ENCODE measurements at regions not wholly inside any gene's neighbourhood (a gene's known extent, or its start where the extent isn't known, plus 50 kb on each side); places are given as distances from the start of the nearest gene placed in this dataset.
A peak's percentile ranks its signal among the peaks of the same experiment; 100 is the strongest.

DNA sequence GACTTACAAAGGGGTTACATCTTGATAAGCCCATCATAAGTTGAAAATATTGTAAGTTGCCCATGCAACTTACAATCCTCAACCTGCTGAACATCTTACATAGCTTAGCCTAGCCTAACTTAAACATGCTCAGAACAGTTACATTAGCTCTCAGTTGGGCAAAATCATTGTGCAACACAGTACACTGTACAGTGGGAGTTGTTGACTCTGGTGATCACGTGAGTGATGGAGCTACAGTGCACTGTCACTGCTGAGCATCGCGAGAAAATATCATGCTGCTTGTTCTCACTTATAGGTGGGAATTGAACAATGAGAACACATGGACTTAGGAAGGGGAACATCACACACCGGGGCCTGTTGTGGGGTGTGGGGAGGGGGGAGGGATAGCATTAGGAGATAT lies 214.9 kb upstream of the ZMIZ1 start:
- DNase-seq, result no peak

DNA sequence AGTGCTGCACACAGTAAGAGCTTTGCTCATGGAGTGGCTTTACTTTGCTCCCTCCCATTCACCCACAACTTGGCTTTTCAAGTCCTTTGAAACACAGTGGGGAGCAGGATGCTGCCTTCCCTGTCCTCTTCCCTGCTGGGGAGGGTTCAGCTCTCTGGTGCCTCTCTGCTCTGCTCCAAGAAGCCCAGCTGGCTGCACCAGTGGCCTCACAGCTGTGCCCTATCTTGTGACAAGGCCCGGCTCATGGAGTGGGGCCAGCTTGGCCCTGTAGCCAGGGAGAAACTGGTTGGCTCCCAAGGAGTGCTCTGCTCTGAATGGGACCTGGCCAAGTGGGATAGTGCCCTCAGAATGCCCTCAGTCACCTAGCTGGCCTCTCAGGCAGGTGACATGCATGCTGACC lies 212.3 kb upstream of the ZMIZ1 start:
- DNase-seq, result no peak

DNA sequence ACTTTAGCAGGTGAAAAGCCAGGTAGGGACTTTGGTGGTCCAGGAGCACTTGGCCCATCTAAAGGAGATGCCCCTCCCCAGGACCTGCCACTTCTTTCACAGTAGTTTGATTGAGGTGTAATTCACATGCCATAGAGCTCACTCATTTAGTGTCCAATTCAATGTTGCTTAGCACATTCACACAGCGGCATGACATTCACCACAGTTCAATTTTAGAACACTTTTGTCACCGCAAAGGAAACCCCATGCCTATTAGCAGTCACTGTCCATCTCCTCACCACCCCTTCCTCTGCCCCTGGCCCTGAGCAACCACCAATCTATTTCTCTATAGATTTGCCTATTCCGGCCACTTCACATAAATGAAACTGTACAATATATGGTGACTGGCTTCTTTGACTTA lies 211.6 kb upstream of the ZMIZ1 start:
- no peak for DNase-seq

DNA sequence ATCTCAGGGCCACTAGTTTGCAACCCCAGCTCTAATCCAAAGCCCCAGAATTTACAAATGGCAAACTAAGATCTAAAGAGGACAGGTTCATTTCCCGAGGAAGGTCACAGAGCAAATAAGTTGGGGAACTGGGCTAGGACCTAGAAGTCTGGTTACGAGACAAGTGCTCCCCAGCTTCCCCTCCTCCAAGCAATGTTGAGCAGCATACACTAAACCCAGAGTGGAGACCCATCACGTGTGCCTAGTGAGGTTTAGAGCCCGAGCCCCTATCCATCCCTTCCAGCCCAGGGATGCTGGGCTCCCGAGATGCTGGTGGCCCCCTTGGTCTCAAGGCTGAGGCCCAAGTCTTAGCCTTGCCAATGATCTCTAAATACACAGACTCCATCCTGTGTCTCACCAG lies 209.5 kb upstream of the ZMIZ1 start:
- no peak for DNase-seq

DNA sequence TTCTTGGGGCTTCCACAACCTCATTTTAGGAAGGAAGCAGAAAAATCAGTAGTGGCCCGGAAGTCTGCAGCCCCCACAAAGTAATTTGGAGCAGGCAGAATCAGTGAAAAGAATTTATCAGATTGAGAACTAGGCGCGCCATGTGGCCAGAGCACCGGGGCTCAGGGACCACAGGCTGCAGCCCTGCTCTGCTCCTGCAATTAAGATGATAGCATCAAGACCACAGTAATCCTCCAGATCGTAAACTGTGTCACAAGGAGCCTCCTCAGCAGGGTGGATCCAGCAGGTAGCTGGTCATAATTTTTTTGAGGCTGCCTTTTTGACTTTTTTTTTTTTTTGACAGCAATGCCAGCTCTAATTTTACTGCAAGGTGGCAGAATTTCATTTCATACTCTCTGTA lies 209.0 kb upstream of the ZMIZ1 start:
- no peak for DNase-seq

DNA sequence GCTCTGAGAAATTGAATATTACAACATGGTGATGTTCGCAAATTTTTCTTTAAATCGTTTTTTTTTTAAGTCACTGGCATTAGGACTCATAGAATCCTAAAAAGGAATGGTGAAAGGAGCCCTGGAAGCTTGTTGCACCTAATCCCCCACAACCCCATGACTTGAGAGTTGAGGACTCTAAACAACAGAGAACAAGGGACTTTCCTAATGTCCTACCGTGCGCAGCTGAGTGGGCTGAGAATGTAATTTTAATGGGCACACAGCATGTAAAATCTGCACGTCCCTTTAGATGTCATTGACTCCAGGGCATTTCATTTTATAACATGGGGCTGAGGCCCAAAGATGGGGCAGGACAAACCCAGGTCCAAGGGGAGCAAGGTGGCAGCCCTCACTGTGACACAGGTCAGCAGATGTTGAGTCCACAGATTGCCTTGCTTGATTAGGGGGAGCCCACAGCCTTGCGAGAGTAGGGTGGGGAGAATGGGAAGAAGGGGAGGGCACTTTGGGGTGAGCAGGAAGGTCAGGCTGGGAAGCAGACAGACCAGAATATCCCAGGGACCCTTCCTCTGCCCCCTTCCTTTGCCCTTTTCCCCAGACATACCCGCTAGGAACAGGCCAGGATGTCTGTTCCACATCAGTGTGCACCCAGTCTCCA lies 208.4 kb upstream of the ZMIZ1 start:
- no peak for DNase-seq

DNA sequence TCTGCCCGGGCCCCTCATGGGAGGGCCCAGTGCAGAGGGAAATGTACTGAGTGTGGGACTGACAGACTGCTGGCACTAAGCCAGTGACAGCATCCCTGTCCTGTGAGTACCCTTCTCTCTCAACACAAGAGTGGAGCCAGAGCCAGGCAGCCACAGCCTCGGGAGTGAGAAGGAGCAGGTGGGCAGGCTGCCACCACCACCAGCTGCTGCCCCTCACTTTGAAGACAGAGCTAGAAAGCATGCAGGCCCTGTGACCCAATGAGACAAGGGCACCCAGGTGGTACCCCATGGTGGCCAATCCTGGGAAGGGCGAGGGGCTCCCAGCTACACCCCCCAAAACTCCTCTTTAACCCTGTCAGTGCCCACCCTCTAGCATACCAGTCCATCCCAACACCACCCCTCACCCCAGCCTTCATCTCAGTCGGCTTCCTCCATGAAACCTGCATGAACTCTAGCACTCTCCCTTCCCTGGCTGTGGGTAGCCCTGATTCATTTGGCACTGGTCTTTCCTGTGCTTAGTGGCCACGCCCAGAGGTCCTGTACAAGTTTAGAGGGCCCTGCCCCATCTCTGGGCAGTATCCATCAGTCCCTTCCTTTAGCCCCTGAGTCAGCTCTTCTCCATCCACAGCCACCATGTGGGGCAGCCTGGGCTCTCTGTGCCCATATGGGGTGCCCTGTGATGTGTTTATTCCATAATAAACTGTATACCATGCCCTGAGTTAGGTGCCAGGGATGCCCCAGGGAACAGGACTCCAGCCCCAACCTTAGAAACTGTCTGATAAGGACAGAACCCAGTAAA lies 207.0 kb upstream of the ZMIZ1 start:
- DNase-seq, result peak; percentile 71

DNA sequence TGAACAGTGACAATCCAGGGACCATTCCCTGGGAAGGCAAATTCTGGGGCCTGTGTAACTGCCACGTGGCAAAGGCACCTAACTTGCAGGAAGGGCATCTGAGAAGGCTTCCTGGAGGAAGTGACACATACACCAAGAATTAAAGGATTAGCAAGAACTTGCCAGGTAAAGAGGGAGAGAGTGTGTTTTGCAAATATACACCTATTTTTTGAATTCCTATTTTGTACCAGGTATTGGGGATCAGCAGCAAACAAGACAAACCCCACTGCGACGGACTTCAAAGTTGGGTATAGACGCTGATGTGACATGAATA lies 206.5 kb upstream of the ZMIZ1 start:
- DNase-seq, result no peak

DNA sequence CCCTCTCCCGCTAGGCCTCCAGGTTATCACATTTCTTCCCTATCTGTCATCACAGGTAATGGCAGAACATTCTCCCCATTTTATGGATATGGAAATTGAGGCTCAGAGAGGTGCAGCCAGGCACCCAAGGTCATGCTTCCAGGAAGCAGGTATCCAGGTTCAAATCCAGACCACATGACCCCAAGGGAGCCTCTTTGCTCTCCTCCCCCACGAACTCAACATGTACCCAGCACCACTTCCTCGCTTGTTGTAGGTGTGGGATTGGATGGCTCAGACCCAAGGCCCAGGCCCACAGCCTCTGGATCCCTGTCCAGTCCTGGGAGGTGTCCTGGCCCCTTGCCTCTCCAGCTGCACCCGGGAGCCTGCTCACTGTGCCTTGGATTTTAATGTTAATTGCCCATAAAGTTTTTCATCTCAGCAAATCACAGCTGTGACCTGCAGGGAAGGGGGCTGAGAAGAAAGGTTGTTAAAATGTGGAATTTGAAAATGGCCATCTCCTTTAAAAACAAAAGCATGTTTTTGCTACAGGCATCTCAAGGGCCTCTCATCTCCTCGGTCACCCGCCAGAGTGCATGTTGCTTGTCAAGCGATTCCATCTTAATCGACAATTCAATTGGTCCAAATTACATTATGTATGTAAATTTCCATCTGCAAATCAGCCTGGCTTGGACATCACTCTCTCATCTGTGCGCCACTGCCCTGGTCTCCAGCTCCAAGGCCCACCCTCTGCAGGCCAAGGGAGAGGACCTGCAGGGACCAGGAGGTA lies 205.4 kb upstream of the ZMIZ1 start:
- peak; percentile 77 for DNase-seq

DNA sequence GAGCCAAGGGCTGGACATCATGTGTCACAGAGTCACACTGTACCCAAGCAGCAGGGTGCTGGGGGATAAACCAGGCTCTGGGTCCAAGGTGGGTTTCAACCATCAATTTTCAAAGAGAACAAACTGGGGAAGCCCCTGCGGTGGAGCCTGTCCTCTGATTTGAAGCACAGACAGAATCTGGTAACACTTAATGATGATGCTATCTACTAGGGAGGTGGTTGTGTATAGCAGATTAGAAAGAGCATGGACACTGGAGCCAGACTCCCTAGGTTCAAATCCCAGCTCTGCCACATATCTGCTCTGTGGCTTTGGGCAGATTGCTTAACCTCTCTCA lies 204.9 kb upstream of the ZMIZ1 start:
- no peak for DNase-seq

DNA sequence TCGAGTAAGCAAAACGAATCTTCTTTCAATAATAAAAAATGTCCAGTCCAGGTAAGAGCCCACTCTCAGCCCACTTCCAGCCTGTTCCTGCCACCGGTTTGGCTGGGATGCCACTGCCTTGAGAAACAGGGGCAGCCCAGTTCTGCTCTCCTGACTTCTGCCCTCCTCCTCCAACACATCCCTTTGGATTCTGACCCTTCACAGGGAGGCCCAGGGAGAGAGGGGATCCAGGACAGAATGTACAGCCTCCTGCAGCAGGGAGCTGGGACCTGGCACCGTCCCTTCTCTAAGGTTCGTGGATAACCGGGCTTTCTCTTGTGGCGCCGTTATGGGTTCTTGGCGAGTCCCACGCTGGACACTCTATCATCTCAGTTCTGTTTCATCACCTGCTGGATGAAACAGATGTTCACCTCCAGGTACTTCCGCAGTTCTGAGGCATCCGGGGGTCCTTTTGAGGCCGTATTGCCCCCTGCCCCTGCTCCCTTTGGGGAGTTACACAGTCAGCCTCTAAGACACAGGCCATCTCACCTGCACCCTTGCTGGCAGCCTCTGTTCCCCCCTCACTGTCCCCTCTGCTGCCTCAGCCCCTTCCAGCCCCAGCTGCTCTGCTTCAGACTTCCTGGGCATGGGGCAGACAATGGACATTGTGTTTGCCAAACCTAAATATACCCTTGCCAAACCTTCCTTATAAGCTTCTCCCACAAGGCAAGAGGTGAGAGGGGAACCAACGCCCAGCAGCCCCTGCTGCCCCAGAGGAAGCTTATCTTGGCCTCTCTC lies 203.8 kb upstream of the ZMIZ1 start:
- no peak for DNase-seq

DNA sequence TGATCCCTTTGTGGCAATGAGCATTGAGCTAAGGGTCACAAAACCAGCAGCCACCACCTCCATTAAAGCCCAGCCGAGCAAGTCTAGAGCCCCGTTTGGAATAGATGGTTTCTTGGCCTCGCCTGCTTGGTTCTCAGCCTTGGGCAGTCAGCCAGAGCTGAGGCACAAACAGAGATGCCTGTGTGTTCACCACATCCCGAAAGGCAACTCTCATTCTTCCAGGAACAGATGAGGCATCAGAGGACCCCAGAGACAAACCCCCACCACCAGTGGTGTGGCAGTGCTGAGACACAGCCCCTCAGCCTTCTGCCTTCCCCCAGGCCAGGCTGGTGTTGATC lies 203.3 kb upstream of the ZMIZ1 start:
- no peak for DNase-seq

DNA sequence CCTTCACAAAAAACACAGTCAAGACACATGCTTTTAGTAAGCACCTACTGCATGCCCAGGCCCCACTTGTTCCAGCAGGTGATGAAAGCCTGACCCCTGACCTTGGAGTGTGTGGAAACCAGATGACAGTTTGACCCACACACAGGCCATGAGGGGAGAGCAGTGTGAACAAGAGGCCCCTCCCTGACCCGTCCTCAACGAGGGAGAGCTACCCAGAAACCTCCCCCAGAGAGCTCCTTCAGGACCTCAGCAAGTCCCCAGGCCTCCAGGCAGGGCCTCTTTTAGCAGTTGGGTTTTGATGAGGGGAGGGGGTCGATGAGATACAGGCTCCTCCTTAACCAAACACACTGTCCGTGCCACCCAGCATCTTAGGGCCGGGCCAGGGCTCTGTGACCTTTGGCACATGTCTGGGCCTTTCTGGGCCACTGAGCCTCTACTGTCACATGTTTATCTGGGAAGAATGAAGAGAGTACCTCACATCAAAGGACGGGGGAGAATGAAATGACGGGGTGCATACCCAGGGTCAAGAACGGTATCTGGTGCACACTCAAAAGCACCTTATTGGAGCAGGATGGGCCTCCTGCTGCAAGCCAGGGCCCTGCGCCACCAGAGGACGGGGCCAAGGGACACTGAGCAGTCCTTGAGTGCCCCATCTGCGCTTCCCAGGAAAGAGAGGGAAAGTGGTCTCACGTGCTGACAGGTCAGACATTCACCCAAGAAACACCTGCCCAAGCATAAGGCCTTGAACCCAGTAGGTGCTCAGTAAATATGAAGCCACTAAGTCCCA lies 202.6 kb upstream of the ZMIZ1 start:
- no peak for DNase-seq

DNA sequence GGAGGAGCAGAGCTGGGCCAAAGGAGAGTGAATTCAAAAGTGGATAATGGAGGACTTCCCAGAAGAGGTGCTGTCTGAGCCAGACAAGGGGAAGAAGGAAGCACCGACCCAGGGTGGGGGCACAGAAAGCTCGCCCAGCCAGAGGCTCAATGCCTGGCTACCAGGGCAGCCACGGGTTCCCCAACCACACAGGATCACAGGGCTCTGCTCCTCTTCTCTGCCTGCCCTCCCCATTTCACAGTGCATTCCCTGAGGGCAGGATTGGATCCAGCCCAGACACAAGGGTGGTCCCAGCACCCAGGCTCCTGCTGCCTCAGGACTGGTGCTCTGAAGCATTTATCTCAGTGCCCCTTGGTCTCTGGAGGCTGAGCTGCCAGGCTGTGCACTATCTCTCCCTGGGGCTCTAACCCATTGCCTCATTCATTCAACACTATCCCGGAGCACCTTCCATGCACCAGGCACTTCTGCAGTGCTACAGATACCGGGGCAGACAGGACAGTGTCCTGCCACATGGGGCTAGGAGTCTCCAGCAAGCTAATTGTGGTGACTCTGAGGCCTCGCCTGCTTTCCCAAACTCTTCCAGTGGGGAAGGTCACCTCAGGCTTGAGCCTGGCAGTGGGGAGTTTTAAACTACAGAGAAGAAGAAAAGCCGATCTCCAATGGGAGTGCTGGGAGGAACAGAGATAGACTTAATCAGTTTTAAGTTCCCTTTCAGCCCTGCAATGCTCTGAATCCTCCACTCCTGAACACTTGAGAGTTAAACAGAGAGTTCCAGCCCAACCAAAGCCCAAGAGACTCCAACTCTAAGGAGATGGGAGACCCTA lies 201.8 kb upstream of the ZMIZ1 start:
- DNase-seq, result no peak

DNA sequence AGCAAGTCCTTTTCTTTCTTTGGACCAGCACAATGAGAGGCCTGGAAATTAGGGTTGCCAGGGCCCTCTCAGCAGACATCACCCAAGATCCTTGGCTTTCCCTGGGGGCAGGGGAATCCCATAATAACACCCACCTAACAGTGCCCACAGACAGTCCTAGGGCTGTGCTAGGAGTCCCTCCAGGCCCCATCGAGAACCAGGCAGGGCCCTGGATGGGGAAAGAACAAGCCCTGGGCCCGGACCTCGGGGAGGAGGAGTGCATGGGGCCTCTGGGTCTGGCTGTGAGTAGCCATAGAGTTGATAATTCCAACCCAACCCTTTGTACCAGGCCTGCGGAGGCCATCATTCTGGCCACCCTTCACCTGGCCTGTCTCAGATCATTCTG lies 201.2 kb upstream of the ZMIZ1 start:
- DNase-seq, result no peak

DNA sequence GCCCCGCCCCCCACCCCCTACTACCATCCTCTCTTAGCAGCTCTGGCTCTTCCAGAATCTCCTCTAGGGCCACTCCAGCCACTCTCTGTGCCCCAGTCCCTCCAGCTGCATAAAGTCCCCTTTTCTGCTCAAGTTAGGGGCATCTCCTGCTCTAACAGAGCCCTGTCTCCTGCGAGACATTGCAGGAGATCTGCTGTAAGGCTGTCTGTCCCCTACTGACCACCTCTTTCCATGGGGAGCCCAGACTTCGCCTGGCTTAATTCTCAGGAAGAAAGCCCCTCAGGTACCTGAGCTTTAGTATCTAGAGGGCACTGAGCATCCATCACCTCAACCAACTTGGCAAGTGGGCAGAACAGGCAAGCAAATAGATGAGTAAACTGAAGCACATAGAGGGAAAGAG lies 200.7 kb upstream of the ZMIZ1 start:
- DNase-seq, result no peak

DNA sequence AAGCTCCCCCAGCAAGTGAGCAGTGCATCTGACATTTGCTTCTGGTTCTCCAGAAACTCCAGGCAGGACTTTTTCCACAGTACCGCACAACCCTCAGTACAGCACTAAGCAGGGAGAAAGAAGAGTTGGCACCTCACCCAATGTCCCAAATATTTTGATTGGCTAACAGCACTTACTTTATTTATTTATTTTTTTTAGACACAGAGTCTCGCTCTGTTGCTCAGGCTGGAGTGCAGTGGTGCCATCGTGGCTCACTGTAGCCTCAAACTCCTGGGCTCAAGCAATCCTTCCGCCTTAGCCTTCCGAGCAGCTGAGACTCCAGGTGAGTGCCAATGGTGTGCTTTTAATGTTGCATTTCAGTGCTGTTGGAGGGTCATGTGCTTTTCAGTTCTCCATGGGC lies 200.3 kb upstream of the ZMIZ1 start:
- DNase-seq, result no peak

DNA sequence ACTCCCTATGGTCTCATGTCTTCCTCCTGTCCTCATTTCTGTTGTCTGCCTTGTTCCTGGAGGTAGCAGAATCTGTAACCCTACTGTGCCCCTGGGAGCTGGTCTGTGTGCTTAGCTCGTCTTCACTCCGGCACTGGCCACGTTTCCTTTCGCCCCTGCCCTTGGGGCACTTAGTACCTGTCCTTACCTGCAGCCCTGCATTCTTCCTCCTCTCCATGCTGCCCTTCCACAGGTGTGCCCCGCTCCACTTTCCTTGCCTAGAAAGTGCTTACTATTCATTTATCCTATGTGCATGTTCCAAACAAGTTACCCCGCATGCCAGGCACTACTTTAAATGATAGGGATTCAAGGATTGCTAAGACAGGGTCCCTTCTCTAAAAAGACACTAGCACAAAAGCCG lies 199.9 kb upstream of the ZMIZ1 start:
- DNase-seq, result no peak

DNA sequence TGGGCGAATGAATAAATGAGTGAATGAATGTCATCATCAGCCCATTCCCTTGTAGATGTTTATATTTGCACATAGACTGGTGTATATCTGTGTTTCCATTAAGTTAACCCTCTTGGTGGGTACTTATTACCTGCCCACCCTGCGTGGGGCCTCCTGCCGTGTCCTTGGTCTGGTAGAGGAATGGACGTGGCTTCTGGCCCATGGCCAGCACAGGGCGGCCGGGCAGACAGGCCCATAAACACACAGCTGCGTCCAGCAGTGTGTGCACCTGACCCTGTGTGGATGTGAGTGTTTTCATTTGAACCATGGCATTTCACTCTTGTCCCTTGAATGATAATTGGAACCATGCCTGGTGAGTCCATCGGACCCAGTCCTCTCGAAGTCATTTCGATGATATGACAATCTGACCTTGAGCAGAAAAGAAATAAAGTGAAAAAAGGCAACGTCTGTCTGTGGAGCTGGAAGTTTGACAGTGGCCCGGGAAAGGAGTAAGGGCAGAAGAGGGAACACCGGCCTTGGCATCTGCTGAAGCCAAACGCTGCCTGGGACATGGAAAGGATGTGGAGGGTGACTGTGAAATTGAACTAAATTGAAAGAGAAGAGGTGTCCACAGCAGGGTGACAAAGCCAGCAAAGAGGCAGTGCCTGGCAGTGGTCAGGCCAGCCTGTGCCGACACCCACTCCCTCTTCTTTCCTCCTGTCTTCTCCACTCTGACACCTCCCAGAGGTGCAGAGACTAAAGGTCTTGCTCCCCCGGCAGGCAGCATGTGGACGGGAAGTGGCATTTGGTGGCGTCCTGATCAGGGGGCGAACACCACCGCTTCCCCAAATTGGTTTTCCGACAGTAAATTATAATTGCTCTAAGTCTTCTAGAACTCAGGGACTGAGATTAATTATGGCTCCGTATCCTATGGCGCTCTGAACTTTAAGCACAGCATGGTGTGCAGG lies 199.0 kb upstream of the ZMIZ1 start:
- no peak for DNase-seq

DNA sequence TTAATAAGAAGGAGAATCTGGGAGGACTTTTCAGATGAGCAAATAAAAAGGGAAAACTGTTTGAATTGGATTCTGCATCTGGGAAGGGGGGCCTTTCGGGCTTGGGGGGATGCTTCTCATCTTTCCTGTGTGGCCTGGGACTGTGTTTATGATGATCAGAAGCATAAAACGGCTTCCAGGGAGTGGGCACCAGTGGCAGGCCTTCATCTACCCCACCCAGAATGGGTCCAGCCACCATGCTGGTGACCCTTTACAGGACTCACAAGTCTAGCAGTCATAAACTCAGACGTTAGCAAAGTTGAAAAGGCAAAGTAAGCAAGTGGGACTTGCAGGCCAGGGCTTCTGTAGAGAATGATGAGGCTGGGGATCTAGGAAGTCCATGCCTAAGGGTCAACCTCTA lies 198.3 kb upstream of the ZMIZ1 start:
- no peak for DNase-seq

DNA sequence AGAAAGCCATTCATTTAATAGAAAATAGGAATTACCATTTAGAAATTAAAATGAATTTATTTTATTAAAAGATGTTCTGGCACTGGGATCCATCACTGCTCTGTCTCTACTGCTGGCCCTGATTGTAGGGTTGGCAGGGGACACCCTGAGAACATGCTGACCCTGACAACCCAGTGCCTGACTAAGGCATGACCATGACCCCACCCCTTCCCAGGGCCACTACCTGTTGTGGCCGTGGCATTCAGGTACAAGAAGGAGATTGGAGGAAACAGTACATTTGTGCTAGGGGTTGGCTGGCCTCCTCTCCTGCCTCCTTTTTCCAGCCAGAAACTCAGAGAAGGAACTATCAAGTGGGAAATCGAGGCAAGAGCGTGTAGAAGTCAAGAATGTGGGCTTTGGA lies 197.0 kb upstream of the ZMIZ1 start:
- DNase-seq, result no peak
